Uterus (tissue), 3 donors: ENCODE measurements at regions not wholly inside any gene's neighbourhood (a gene's known extent, or its start where the extent isn't known, plus 50 kb on each side); places are given as distances from the start of the nearest gene placed in this dataset.
A peak's percentile ranks its signal among the peaks of the same experiment; 100 is the strongest.

Experiments used
- DNase-seq, 2 donors: peaks; one replicate each; pipeline ENCODE4 v3.0.0-alpha.2; 2019 to 2020
- H3K27ac ChIP-seq, 2 donors: fragments of 200-600 bp; sonication (generic); 1 replicate in 1 of 2; 2 replicates in 1 of 2; pipeline ENCODE4 v1.5.1; 2016 to 2018
- H3K27me3 ChIP-seq, 2 donors: fragments of 200-600 bp; sonication (generic); one replicate each; pipeline ENCODE4 v1.5.1; 2018 to 2019; ENCODE audit warnings: control low read depth in 1 of 2
- H3K36me3 ChIP-seq, 2 donors: fragments of 200-600 bp; sonication (generic); one replicate each; pipeline ENCODE4 v1.5.1; 2019; ENCODE audit warnings: control low read depth in 1 of 2
- H3K4me1 ChIP-seq, 2 donors: fragments of 200-600 bp; sonication (generic); one replicate each; pipeline ENCODE4 v1.5.1; 2018 to 2019; ENCODE audit warnings: control low read depth in 1 of 2
- H3K4me3 ChIP-seq, 2 donors: fragments of 200-600 bp; sonication (generic); 1 replicate in 1 of 2; 2 replicates in 1 of 2; pipeline ENCODE4 v1.5.1; 2018 to 2019; ENCODE audit warnings: mild to moderate bottlenecking in 1 of 2
- H3K9me3 ChIP-seq, 2 donors: fragments of 200-600 bp; sonication (generic); one replicate each; pipeline ENCODE4 v1.5.1; 2019; ENCODE audit warnings: control low read depth in 1 of 2
- CTCF ChIP-seq, 4 experiments: fragments of 200-600 bp in 2 of 4; fragments of 450-650 bp in 2 of 4; sonication (generic) in 2 of 4; IDR thresholded peaks; one replicate each; pipeline ENCODE4 v1.5.1; 2016 to 2019; ENCODE audit warnings: antibody characterized with exemption in 4 of 4, mild to moderate bottlenecking in 2 of 4, moderate library complexity in 1 of 4
- POLR2A ChIP-seq, 2 donors: fragments of 450-650 bp; IDR thresholded peaks; one replicate each; pipeline ENCODE4 v1.6.1; 2016; ENCODE audit warnings: antibody characterized with exemption in 2 of 2, mild to moderate bottlenecking in 1 of 2, moderate library complexity in 1 of 2
- intact Hi-C: fragments of 100-400 bp; cut with DNase I; formaldehyde crosslinking; loops from one replicate; pipeline ENCODE4 v1.15.1; 2023; ENCODE audit warnings: low total_unique reads
- donor health status: DM: yes; HTN: yes; CAD: no.

- no peaks in the 10 kb centered on the region for H3K27me3 ChIP-seq
- H3K36me3 ChIP-seq = no peaks in the 10 kb centered on the region
- DNase-seq = no peak
- H3K27ac ChIP-seq = no peak overlapping the region
- TF ChIP-seq POLR2A (IDR thresholded peaks at IDR 0.05) (no peak), CTCF (IDR thresholded peaks at IDR 0.05) (no peak)
- intact Hi-C loops = no loop called here
- no peak overlapping the region for H3K4me3 ChIP-seq
- H3K9me3 ChIP-seq = no peaks in the 10 kb centered on the region
- no peaks in the 10 kb centered on the region for H3K4me1 ChIP-seq
Observed at GRCh38 chr3:177375316-177375715, 178.0 kb upstream of the TBL1XR1 start.

GRCh38 chr3:177377166-177377565 is 179.9 kb upstream of the TBL1XR1 start:
- H3K36me3 ChIP-seq = no peaks in the 10 kb centered on the region
- H3K4me3 ChIP-seq = no peak overlapping the region
- H3K27me3 ChIP-seq = no peaks in the 10 kb centered on the region
- intact Hi-C loops = no loop called here
- H3K4me1 ChIP-seq = no peaks in the 10 kb centered on the region
- TF ChIP-seq POLR2A (IDR thresholded peaks at IDR 0.05) (no peak), CTCF (IDR thresholded peaks at IDR 0.05) (no peak)
- H3K27ac ChIP-seq = no peak overlapping the region
- no peak for DNase-seq
- H3K9me3 ChIP-seq = peaks cover 0 to 6% of the 10 kb centered on the region in 2 donors

- H3K27me3 ChIP-seq = no peaks in the 10 kb centered on the region
- intact Hi-C loops = no loop called here
Observed at GRCh38 chr3:177378168-177378567, 180.9 kb upstream of the TBL1XR1 start.

GRCh38 chr3:177379045-177379444 is 181.8 kb upstream of the TBL1XR1 start:
- no peak overlapping the region for H3K27ac ChIP-seq
- no peak for DNase-seq
- H3K36me3 ChIP-seq = no peaks in the 10 kb centered on the region
- no peak overlapping the region for H3K4me3 ChIP-seq
- H3K27me3 ChIP-seq = no peaks in the 10 kb centered on the region
- H3K9me3 ChIP-seq = peaks cover 0 to 6% of the 10 kb centered on the region in 2 donors
- intact Hi-C loops = no loop called here
- TF ChIP-seq CTCF (IDR thresholded peaks at IDR 0.05) (peak in 1 of 4 experiments; percentile 6), POLR2A (IDR thresholded peaks at IDR 0.05) (no peak)
- H3K4me1 ChIP-seq = no peaks in the 10 kb centered on the region

More at GRCh38 chr3:177378168-177378567, 180.9 kb upstream of the TBL1XR1 start:
- Histone ChIP-seq H3K36me3 (no peaks in the 10 kb centered on the region), H3K27ac (no peak overlapping the region), H3K9me3 (peaks cover 0 to 6% of the 10 kb centered on the region in 2 donors), H3K4me3 (no peak overlapping the region), H3K4me1 (no peaks in the 10 kb centered on the region)
- no peak for DNase-seq
- TF ChIP-seq POLR2A (IDR thresholded peaks at IDR 0.05) (no peak), CTCF (IDR thresholded peaks at IDR 0.05) (no peak)

GRCh38 chr3:177381070-177381469 is 183.8 kb upstream of the TBL1XR1 start:
- Histone ChIP-seq H3K4me1 (no peaks in the 10 kb centered on the region), H3K9me3 (peaks cover 0 to 6% of the 10 kb centered on the region in 2 donors), H3K27ac (no peak overlapping the region), H3K27me3 (no peaks in the 10 kb centered on the region), H3K36me3 (no peaks in the 10 kb centered on the region), H3K4me3 (no peak overlapping the region)
- no peak for DNase-seq
- no peak for TF ChIP-seq POLR2A (IDR thresholded peaks at IDR 0.05)
- TF ChIP-seq CTCF (IDR thresholded peaks at IDR 0.05) = no peak
- intact Hi-C loops = no loop called here
